Gastrocnemius medialis (tissue), 4 donors: ENCODE measurements at regions not wholly inside any gene's neighbourhood (a gene's known extent, or its start where the extent isn't known, plus 50 kb on each side); places are given as distances from the start of the nearest gene placed in this dataset.

Experiments
- POLR2A ChIP-seq, 2 donors: fragments of 450-650 bp; IDR thresholded peaks; one replicate each; pipeline ENCODE4 v1.6.1; 2017; ENCODE audit warnings: antibody characterized with exemption in 2 of 2, mild to moderate bottlenecking in 2 of 2, moderate library complexity in 2 of 2
- TF ChIP-seq, protein P1 (sequence below), 5 experiments: fragments of 450-650 bp in 3 of 5; fragments of 200-600 bp in 2 of 5; sonication (generic) in 2 of 5; IDR thresholded peaks in 4 of 5; conservative IDR thresholded peaks in 1 of 5; 1 replicate in 4 of 5; 2 replicates in 1 of 5; pipeline ENCODE4 v1.5.1; 2016 to 2019; ENCODE audit warnings: antibody characterized with exemption in 5 of 5, mild to moderate bottlenecking in 3 of 5, moderate library complexity in 3 of 5

GRCh38 chr11:122435540-122436187, 219.9 kb upstream of the UBASH3B start:
- TF ChIP-seq POLR2A (IDR thresholded peaks at IDR 0.05): no peak
- TF ChIP-seq, protein P1, sequence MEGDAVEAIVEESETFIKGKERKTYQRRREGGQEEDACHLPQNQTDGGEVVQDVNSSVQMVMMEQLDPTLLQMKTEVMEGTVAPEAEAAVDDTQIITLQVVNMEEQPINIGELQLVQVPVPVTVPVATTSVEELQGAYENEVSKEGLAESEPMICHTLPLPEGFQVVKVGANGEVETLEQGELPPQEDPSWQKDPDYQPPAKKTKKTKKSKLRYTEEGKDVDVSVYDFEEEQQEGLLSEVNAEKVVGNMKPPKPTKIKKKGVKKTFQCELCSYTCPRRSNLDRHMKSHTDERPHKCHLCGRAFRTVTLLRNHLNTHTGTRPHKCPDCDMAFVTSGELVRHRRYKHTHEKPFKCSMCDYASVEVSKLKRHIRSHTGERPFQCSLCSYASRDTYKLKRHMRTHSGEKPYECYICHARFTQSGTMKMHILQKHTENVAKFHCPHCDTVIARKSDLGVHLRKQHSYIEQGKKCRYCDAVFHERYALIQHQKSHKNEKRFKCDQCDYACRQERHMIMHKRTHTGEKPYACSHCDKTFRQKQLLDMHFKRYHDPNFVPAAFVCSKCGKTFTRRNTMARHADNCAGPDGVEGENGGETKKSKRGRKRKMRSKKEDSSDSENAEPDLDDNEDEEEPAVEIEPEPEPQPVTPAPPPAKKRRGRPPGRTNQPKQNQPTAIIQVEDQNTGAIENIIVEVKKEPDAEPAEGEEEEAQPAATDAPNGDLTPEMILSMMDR (IDR thresholded peaks at IDR 0.05 in 4 of 5, conservative IDR thresholded peaks at IDR 0.05 in 1 of 5): no peak
